ENCODE measurements at regions not wholly inside any gene's neighbourhood (a gene's known extent, or its start where the extent isn't known, plus 50 kb on each side); places are given as distances from the start of the nearest gene placed in this dataset.

- no peak for TF ChIP-seq CTCF (IDR thresholded peaks at IDR 0.05; ENCODE audit: insufficient read depth, low read depth, low read length)
- no peak for DNase-seq (ENCODE audit: low read depth)
- Histone ChIP-seq H3K36me3 (ENCODE audit: control insufficient read depth, insufficient read depth, low read length) (no peaks in the 10 kb centered on the region), H3K4me3 (ENCODE audit: low read depth, low read length) (no peak overlapping the region), H3K27me3 (ENCODE audit: control insufficient read depth, insufficient read depth, low read length) (no peaks in the 10 kb centered on the region)
- ChIA-PET POLR2A (no interaction called here), CTCF (interaction anchor here (0.7 kb wide), 1 partner anchor 69 kb away, joined by 3 read pairs; no protein-coding TSS in a partner anchor)
Measured at GRCh38 chr1:203573730-203574129, 52.9 kb upstream of the ATP2B4 start.
